Panc1 (cell line): ENCODE measurements at regions not wholly inside any gene's neighbourhood (a gene's known extent, or its start where the extent isn't known, plus 50 kb on each side); places are given as distances from the start of the nearest gene placed in this dataset.

Experiments
- POLR2AphosphoS5 ChIP-seq: IDR thresholded peaks from 2 replicates; pipeline ENCODE4 v1.6.1; 2012; ENCODE audit warnings: mild to moderate bottlenecking, low read depth, low read length, moderate library complexity
- SIN3A ChIP-seq: IDR thresholded peaks from 2 replicates; pipeline ENCODE4 v1.6.1; 2012; ENCODE audit warnings: low read depth, mild to moderate bottlenecking, low read length, moderate library complexity, borderline replicate concordance; ENCODE audit not compliant: insufficient read depth
- TCF7L2 ChIP-seq: IDR thresholded peaks from 2 replicates; pipeline ENCODE4 v1.6.1; 2011; ENCODE audit warnings: mild to moderate bottlenecking, low read depth, low read length, inconsistent platforms
- TF ChIP-seq, protein P1 (sequence below): fragments of 450-650 bp; IDR thresholded peaks from 2 replicates; pipeline ENCODE4 v1.5.1; 2017; ENCODE audit warnings: mild to moderate bottlenecking
- TF ChIP-seq, protein P2 (sequence below), 2 experiments: IDR thresholded peaks; 2 replicates each; pipeline ENCODE4 v1.6.1; 2011 to 2012; ENCODE audit warnings: low read depth in 2 of 2, control low read depth in 1 of 2, low read length in 1 of 2, mild to moderate bottlenecking in 1 of 2, moderate library complexity in 1 of 2; ENCODE audit not compliant: insufficient read depth in 1 of 2

DNA sequence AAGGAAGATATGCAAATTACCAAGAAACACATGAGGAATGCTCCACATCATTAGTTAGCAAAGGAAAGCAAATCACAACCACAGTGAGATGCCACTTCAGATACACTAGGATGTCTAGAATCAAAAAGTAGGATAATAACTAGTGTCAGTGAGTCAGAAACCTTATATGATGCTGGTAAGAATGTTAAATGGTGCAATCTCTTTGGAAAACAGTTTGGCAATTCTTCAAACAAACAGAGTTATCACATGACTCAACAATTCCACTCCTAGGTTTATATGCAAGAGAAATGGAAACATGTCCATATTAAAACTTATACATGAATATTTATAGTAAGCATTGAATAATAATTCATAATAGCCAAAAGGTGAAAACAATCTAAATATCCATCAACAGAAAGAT, 220.9 kb downstream of the FOXG1 start:
- TF ChIP-seq, protein P1, sequence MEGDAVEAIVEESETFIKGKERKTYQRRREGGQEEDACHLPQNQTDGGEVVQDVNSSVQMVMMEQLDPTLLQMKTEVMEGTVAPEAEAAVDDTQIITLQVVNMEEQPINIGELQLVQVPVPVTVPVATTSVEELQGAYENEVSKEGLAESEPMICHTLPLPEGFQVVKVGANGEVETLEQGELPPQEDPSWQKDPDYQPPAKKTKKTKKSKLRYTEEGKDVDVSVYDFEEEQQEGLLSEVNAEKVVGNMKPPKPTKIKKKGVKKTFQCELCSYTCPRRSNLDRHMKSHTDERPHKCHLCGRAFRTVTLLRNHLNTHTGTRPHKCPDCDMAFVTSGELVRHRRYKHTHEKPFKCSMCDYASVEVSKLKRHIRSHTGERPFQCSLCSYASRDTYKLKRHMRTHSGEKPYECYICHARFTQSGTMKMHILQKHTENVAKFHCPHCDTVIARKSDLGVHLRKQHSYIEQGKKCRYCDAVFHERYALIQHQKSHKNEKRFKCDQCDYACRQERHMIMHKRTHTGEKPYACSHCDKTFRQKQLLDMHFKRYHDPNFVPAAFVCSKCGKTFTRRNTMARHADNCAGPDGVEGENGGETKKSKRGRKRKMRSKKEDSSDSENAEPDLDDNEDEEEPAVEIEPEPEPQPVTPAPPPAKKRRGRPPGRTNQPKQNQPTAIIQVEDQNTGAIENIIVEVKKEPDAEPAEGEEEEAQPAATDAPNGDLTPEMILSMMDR, result no peak
- no peak for TF ChIP-seq SIN3A
- TF ChIP-seq, protein P2, sequence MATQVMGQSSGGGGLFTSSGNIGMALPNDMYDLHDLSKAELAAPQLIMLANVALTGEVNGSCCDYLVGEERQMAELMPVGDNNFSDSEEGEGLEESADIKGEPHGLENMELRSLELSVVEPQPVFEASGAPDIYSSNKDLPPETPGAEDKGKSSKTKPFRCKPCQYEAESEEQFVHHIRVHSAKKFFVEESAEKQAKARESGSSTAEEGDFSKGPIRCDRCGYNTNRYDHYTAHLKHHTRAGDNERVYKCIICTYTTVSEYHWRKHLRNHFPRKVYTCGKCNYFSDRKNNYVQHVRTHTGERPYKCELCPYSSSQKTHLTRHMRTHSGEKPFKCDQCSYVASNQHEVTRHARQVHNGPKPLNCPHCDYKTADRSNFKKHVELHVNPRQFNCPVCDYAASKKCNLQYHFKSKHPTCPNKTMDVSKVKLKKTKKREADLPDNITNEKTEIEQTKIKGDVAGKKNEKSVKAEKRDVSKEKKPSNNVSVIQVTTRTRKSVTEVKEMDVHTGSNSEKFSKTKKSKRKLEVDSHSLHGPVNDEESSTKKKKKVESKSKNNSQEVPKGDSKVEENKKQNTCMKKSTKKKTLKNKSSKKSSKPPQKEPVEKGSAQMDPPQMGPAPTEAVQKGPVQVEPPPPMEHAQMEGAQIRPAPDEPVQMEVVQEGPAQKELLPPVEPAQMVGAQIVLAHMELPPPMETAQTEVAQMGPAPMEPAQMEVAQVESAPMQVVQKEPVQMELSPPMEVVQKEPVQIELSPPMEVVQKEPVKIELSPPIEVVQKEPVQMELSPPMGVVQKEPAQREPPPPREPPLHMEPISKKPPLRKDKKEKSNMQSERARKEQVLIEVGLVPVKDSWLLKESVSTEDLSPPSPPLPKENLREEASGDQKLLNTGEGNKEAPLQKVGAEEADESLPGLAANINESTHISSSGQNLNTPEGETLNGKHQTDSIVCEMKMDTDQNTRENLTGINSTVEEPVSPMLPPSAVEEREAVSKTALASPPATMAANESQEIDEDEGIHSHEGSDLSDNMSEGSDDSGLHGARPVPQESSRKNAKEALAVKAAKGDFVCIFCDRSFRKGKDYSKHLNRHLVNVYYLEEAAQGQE (IDR thresholded peaks at IDR 0.05; ENCODE audit: insufficient read depth in 1 of 2, low read depth in 2 of 2, low read length in 1 of 2), result no peak
- no peak for TF ChIP-seq POLR2AphosphoS5
- no peak for TF ChIP-seq TCF7L2
